ENCODE measurements at regions not wholly inside any gene's neighbourhood (a gene's known extent, or its start where the extent isn't known, plus 50 kb on each side); places are given as distances from the start of the nearest gene placed in this dataset.
"Not testable (repeated sequence)": the region's sequence is repeated elsewhere in the genome, so short reads cannot be mapped to it uniquely, and the experiment has no call there.

GRCh38 chr16:29210299-29211150 lies 196.0 kb downstream of the NPIPB11 start:
- not testable (repeated sequence) for H3K4me1 ChIP-seq (ENCODE audit: control insufficient read depth, insufficient read depth, low read length); H3K4me3 ChIP-seq (ENCODE audit: low read length); H3K9ac ChIP-seq (ENCODE audit: low read depth, low read length); H3K27me3 ChIP-seq (ENCODE audit: control insufficient read depth, insufficient read depth, low read length); H3K9me3 ChIP-seq (replicated peaks; ENCODE audit: low read length); H3K4me2 ChIP-seq (ENCODE audit: low read length); H3K36me3 ChIP-seq (ENCODE audit: insufficient read depth, low read length)

- not testable (repeated sequence) for H3K9ac ChIP-seq (ENCODE audit: low read depth, low read length); H3K27me3 ChIP-seq (ENCODE audit: control insufficient read depth, insufficient read depth, low read length); H3K4me2 ChIP-seq (ENCODE audit: low read length); H3K4me1 ChIP-seq (ENCODE audit: control insufficient read depth, insufficient read depth, low read length); H3K9me3 ChIP-seq (replicated peaks; ENCODE audit: low read length); H3K36me3 ChIP-seq (ENCODE audit: insufficient read depth, low read length); H3K4me3 ChIP-seq (ENCODE audit: low read length)
Measured at GRCh38 chr16:29206120-29206519, 200.4 kb downstream of the NPIPB11 start.

- H3K9ac ChIP-seq (ENCODE audit: low read depth, low read length); H3K9me3 ChIP-seq (replicated peaks; ENCODE audit: low read length); H3K4me3 ChIP-seq (ENCODE audit: low read length); H3K36me3 ChIP-seq (ENCODE audit: insufficient read depth, low read length); H3K27me3 ChIP-seq (ENCODE audit: control insufficient read depth, insufficient read depth, low read length); H3K4me2 ChIP-seq (ENCODE audit: low read length); H3K4me1 ChIP-seq (ENCODE audit: control insufficient read depth, insufficient read depth, low read length): not testable (repeated sequence)
Measured at GRCh38 chr16:29205151-29205550, 201.4 kb downstream of the NPIPB11 start.

- Histone ChIP-seq H3K27me3 (ENCODE audit: control insufficient read depth, insufficient read depth, low read length) (peaks cover 9% of the 10 kb centered on the region), H3K4me1 (ENCODE audit: control insufficient read depth, insufficient read depth, low read length) (no peaks in the 10 kb centered on the region), H3K9me3 (replicated peaks; ENCODE audit: low read length) (no peaks in the 10 kb centered on the region), H3K4me2 (ENCODE audit: low read length) (no peak overlapping the region), H3K4me3 (ENCODE audit: low read length) (no peak overlapping the region), H3K36me3 (ENCODE audit: insufficient read depth, low read length) (no peaks in the 10 kb centered on the region), H3K9ac (ENCODE audit: low read depth, low read length) (no peak overlapping the region)
Measured at GRCh38 chr16:29204806-29205135, 201.7 kb downstream of the NPIPB11 start.

- H3K9me3 ChIP-seq (replicated peaks; ENCODE audit: low read length) = not testable (repeated sequence)
Measured at GRCh38 chr16:29203933-29204805, 202.3 kb downstream of the NPIPB11 start.

GRCh38 chr16:29203046-29203932 lies 203.2 kb downstream of the NPIPB11 start:
- H3K27me3 ChIP-seq (ENCODE audit: control insufficient read depth, insufficient read depth, low read length) = peaks cover 16% of the 10 kb centered on the region
- H3K9me3 ChIP-seq (replicated peaks; ENCODE audit: low read length); H3K36me3 ChIP-seq (ENCODE audit: insufficient read depth, low read length); H3K4me2 ChIP-seq (ENCODE audit: low read length); H3K9ac ChIP-seq (ENCODE audit: low read depth, low read length); H3K4me1 ChIP-seq (ENCODE audit: control insufficient read depth, insufficient read depth, low read length); H3K4me3 ChIP-seq (ENCODE audit: low read length): not testable (repeated sequence)

More at GRCh38 chr16:29203933-29204805, 202.3 kb downstream of the NPIPB11 start:
- not testable (repeated sequence) for H3K27me3 ChIP-seq (ENCODE audit: control insufficient read depth, insufficient read depth, low read length); H3K4me1 ChIP-seq (ENCODE audit: control insufficient read depth, insufficient read depth, low read length); H3K9ac ChIP-seq (ENCODE audit: low read depth, low read length); H3K4me2 ChIP-seq (ENCODE audit: low read length); H3K4me3 ChIP-seq (ENCODE audit: low read length); H3K36me3 ChIP-seq (ENCODE audit: insufficient read depth, low read length)

- not testable (repeated sequence) for H3K4me3 ChIP-seq (ENCODE audit: low read length); H3K9ac ChIP-seq (ENCODE audit: low read depth, low read length); H3K9me3 ChIP-seq (replicated peaks; ENCODE audit: low read length); H3K36me3 ChIP-seq (ENCODE audit: insufficient read depth, low read length); H3K4me1 ChIP-seq (ENCODE audit: control insufficient read depth, insufficient read depth, low read length); H3K4me2 ChIP-seq (ENCODE audit: low read length)
- peaks cover 18% of the 10 kb centered on the region for H3K27me3 ChIP-seq (ENCODE audit: control insufficient read depth, insufficient read depth, low read length)
Measured at GRCh38 chr16:29202642-29203041, 203.9 kb downstream of the NPIPB11 start.

GRCh38 chr16:29202025-29202632 lies 204.4 kb downstream of the NPIPB11 start:
- H3K9ac ChIP-seq (ENCODE audit: low read depth, low read length) = not testable (repeated sequence)

GRCh38 chr16:29201296-29202024 lies 205.1 kb downstream of the NPIPB11 start:
- H3K36me3 ChIP-seq (ENCODE audit: insufficient read depth, low read length); H3K4me1 ChIP-seq (ENCODE audit: control insufficient read depth, insufficient read depth, low read length); H3K9ac ChIP-seq (ENCODE audit: low read depth, low read length); H3K9me3 ChIP-seq (replicated peaks; ENCODE audit: low read length); H3K4me2 ChIP-seq (ENCODE audit: low read length); H3K4me3 ChIP-seq (ENCODE audit: low read length): not testable (repeated sequence)
- H3K27me3 ChIP-seq (ENCODE audit: control insufficient read depth, insufficient read depth, low read length) = peaks cover 18% of the 10 kb centered on the region

More at GRCh38 chr16:29202025-29202632, 204.4 kb downstream of the NPIPB11 start:
- not testable (repeated sequence) for H3K9me3 ChIP-seq (replicated peaks; ENCODE audit: low read length); H3K36me3 ChIP-seq (ENCODE audit: insufficient read depth, low read length); H3K4me2 ChIP-seq (ENCODE audit: low read length); H3K4me1 ChIP-seq (ENCODE audit: control insufficient read depth, insufficient read depth, low read length); H3K4me3 ChIP-seq (ENCODE audit: low read length)
- peaks cover 18% of the 10 kb centered on the region for H3K27me3 ChIP-seq (ENCODE audit: control insufficient read depth, insufficient read depth, low read length)

GRCh38 chr16:29200681-29201080 lies 205.8 kb downstream of the NPIPB11 start:
- not testable (repeated sequence) for H3K36me3 ChIP-seq (ENCODE audit: insufficient read depth, low read length); H3K4me3 ChIP-seq (ENCODE audit: low read length); H3K9me3 ChIP-seq (replicated peaks; ENCODE audit: low read length); H3K4me2 ChIP-seq (ENCODE audit: low read length); H3K9ac ChIP-seq (ENCODE audit: low read depth, low read length); H3K4me1 ChIP-seq (ENCODE audit: control insufficient read depth, insufficient read depth, low read length)
- peaks cover 18% of the 10 kb centered on the region for H3K27me3 ChIP-seq (ENCODE audit: control insufficient read depth, insufficient read depth, low read length)
